HCT116 (cell line): ENCODE measurements at regions not wholly inside any gene's neighbourhood (a gene's known extent, or its start where the extent isn't known, plus 50 kb on each side); places are given as distances from the start of the nearest gene placed in this dataset.

Source experiments
- EZH2 ChIP-seq: fragments of 200-600 bp; sonication (generic); IDR thresholded peaks from 2 replicates; pipeline ENCODE4 v1.6.1; 2017; ENCODE audit warnings: antibody characterized with exemption, mixed run types
- EZH2phosphoT487 ChIP-seq: fragments of 200-600 bp; IDR thresholded peaks from 2 replicates; pipeline ENCODE4 v1.6.1; 2018; ENCODE audit warnings: antibody characterized with exemption, borderline replicate concordance
- POLR2A ChIP-seq: IDR thresholded peaks from 2 replicates; pipeline ENCODE4 v1.7.0; 2011; ENCODE audit warnings: borderline replicate concordance; ENCODE audit not compliant: insufficient read depth, insufficient read length; ENCODE audit errors: extremely low read depth
- POLR2AphosphoS5 ChIP-seq: IDR thresholded peaks from 2 replicates; pipeline ENCODE4 v1.6.1; 2011; ENCODE audit warnings: mild to moderate bottlenecking, low read depth, low read length, moderate library complexity
- RAD21 ChIP-seq: IDR thresholded peaks from 2 replicates; pipeline ENCODE4 v1.6.1; 2012; ENCODE audit warnings: low read depth, mild to moderate bottlenecking
- SRF ChIP-seq: IDR thresholded peaks from 2 replicates; pipeline ENCODE4 v1.6.1; 2012; ENCODE audit warnings: low read depth
- ZFX ChIP-seq: fragments of 450-650 bp; IDR thresholded peaks from 2 replicates; pipeline ENCODE4 v1.6.1; 2017
- ZNF274 ChIP-seq: fragments of 200-500 bp; sonication (Bioruptor generic); IDR thresholded peaks from 2 replicates; pipeline ENCODE4 v1.6.1; 2014; ENCODE audit warnings: mild to moderate bottlenecking, low read depth, low read length, inconsistent platforms
- TF ChIP-seq, protein P1 (sequence below), 3 experiments: fragments of 200-600 bp in 1 of 3; sonication (generic) in 1 of 3; IDR thresholded peaks in 2 of 3; conservative IDR thresholded peaks in 1 of 3; 2 replicates each; pipeline ENCODE4 v1.5.1; 2012 to 2017; ENCODE audit warnings: low read depth in 2 of 3, low read length in 2 of 3, antibody characterized with exemption in 1 of 3, borderline replicate concordance in 1 of 3, control low read depth in 1 of 3, mild to moderate bottlenecking in 1 of 3, mixed read lengths in 1 of 3, mixed run types in 1 of 3, moderate library complexity in 1 of 3; ENCODE audit not compliant: insufficient read depth in 1 of 3
- TF ChIP-seq, protein P2 (sequence below): IDR thresholded peaks from 2 replicates; pipeline ENCODE4 v1.6.1; 2012

DNA sequence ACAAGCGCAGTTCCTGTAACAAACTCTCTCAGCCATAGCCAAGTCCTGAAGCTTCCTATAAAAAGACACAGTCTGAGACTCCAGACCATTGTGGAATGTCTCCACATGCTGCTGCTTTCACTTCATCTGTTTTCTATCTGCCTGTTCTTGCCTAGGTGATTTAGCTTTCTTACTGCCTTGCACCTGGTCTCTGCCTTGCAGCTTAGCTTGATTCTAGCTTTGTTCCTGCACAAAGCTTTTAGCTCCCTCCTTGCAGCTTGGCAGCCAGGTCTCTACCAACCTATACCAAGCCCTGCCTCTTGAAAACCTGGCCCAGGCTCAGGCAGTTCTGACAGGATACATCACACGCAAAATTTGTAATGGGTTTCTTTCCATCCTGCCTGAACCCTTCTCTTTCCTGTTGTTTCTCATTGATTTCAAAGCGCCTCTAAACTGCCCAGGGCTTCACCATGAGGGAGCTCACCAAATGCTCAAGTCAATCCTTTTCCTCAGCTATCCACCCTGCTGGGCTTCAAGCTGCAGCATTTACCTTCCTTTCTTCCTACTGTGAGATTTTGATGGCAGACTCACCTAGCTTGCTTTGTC lies 941.3 kb upstream of the NXPH2 start:
- TF ChIP-seq ZNF274 (no peak), EZH2 (no peak), EZH2phosphoT487 (no peak), SRF (no peak), RAD21 (no peak), POLR2AphosphoS5 (no peak), ZFX (no peak), POLR2A (no peak)
- TF ChIP-seq, protein P1, sequence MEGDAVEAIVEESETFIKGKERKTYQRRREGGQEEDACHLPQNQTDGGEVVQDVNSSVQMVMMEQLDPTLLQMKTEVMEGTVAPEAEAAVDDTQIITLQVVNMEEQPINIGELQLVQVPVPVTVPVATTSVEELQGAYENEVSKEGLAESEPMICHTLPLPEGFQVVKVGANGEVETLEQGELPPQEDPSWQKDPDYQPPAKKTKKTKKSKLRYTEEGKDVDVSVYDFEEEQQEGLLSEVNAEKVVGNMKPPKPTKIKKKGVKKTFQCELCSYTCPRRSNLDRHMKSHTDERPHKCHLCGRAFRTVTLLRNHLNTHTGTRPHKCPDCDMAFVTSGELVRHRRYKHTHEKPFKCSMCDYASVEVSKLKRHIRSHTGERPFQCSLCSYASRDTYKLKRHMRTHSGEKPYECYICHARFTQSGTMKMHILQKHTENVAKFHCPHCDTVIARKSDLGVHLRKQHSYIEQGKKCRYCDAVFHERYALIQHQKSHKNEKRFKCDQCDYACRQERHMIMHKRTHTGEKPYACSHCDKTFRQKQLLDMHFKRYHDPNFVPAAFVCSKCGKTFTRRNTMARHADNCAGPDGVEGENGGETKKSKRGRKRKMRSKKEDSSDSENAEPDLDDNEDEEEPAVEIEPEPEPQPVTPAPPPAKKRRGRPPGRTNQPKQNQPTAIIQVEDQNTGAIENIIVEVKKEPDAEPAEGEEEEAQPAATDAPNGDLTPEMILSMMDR (IDR thresholded peaks at IDR 0.05 in 2 of 3, conservative IDR thresholded peaks at IDR 0.05 in 1 of 3; ENCODE audit: borderline replicate concordance in 1 of 3, insufficient read depth in 1 of 3, low read depth in 2 of 3, low read length in 2 of 3): no peak
- TF ChIP-seq, protein P2, sequence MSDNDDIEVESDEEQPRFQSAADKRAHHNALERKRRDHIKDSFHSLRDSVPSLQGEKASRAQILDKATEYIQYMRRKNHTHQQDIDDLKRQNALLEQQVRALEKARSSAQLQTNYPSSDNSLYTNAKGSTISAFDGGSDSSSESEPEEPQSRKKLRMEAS: no peak
